Tibial nerve (tissue), 3 donors: ENCODE measurements at regions not wholly inside any gene's neighbourhood (a gene's known extent, or its start where the extent isn't known, plus 50 kb on each side); places are given as distances from the start of the nearest gene placed in this dataset.

ENCODE experiments used
- CTCF ChIP-seq, 5 experiments: fragments of 200-600 bp in 3 of 5; fragments of 450-650 bp in 2 of 5; sonication (generic) in 3 of 5; IDR thresholded peaks; one replicate each; pipeline ENCODE4 v1.5.1; 2016 to 2019; ENCODE audit warnings: antibody characterized with exemption in 5 of 5, mild to moderate bottlenecking in 3 of 5, moderate library complexity in 2 of 5
- POLR2A ChIP-seq, 2 donors: fragments of 450-650 bp; IDR thresholded peaks; one replicate each; pipeline ENCODE4 v1.6.1; 2017; ENCODE audit warnings: antibody characterized with exemption in 2 of 2, mild to moderate bottlenecking in 2 of 2, moderate library complexity in 2 of 2

GRCh38 chr2:40872580-40872979 is 420.7 kb upstream of the SLC8A1 start:
- TF ChIP-seq POLR2A (IDR thresholded peaks at IDR 0.05) (no peak), CTCF (IDR thresholded peaks at IDR 0.05) (no peak)
